ENCODE measurements at regions not wholly inside any gene's neighbourhood (a gene's known extent, or its start where the extent isn't known, plus 50 kb on each side); places are given as distances from the start of the nearest gene placed in this dataset.

DNA sequence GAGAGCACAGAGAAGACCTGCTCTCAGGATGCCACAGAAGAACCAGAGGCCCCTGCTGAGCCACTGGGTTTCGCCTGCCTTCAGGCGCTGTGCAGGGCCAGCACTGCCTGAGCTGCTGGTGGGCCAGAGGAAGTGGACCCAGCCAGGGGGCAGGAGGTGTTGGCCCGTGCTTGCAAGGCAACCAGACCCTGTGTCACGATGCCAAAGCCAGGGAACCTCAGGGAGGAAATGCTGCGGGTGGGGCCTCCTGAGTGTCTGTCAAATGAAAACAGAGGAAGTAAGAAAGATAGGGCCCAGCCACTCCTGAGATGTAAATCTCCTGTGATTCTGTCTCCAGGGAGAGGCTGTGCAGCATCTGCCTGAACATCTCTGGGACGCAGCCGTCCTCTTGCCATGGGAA lies 58.1 kb upstream of the ADORA2B start:
- TF ChIP-seq ZBTB7A (tag by site-specific recombination; IDR thresholded peaks at IDR 0.05; ENCODE audit: low read depth): no peak
- no peak for TF ChIP-seq ZNF274 (IDR thresholded peaks at IDR 0.05; ENCODE audit: low read length)
- no peak for TF ChIP-seq ZNF274 (tag by site-specific recombination; IDR thresholded peaks at IDR 0.05; ENCODE audit: borderline replicate concordance)

Measured in HEK293 (cell line).